RWPE1 (cell line): ENCODE measurements at regions not wholly inside any gene's neighbourhood (a gene's known extent, or its start where the extent isn't known, plus 50 kb on each side); places are given as distances from the start of the nearest gene placed in this dataset.
"Not testable (repeated sequence)": the region's sequence is repeated elsewhere in the genome, so short reads cannot be mapped to it uniquely, and the experiment has no call there.

Source experiments
- CTCF ChIA-PET: fragments of 350-600 bp; sonication (Branson Sonifier 250); formaldehyde crosslinking; extraction: SDS; loops from one replicate; lab custom pipeline; 2021; lab: Yijun Ruan, JAX
- POLR2A ChIA-PET: fragments of 400-600 bp; formaldehyde crosslinking; extraction: SDS; loops from one replicate; lab custom pipeline; 2020; ENCODE audit warnings: antibody characterized with exemption; ENCODE audit not compliant: low non-redundant PET; lab: Yijun Ruan, JAX
- DNase-seq: peaks from one replicate; pipeline ENCODE4 v3.0.0; 2012; ENCODE audit warnings: low spot score
- H3K27ac ChIP-seq: fragments of 450-650 bp; 2 replicates; pipeline ENCODE4 v1.5.1; 2017
- TF ChIP-seq, protein P1 (sequence below): fragments of 450-650 bp; conservative IDR thresholded peaks from 2 replicates; pipeline ENCODE4 v1.5.1; 2017; ENCODE audit warnings: low read depth, mild to moderate bottlenecking

DNA sequence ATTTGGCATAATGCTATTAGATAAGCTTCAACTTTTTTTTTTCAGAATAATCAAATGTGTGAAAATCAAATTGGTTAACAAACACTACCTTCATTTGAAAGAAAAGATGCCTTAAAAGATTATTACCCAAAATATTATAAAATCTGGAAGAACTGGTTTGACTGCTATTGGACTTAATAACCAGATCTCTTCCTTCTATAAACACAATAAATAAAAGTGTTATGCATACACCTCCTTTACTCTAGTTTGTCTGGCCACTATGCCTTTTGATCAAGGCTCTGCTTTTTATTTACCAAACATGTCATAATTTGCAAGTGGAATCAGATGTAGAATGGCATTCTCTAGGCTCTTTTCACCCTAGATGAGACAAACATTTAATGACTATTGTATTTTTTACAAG is 897.3 kb upstream of the EPHA5 start:
- TF ChIP-seq, protein P1, sequence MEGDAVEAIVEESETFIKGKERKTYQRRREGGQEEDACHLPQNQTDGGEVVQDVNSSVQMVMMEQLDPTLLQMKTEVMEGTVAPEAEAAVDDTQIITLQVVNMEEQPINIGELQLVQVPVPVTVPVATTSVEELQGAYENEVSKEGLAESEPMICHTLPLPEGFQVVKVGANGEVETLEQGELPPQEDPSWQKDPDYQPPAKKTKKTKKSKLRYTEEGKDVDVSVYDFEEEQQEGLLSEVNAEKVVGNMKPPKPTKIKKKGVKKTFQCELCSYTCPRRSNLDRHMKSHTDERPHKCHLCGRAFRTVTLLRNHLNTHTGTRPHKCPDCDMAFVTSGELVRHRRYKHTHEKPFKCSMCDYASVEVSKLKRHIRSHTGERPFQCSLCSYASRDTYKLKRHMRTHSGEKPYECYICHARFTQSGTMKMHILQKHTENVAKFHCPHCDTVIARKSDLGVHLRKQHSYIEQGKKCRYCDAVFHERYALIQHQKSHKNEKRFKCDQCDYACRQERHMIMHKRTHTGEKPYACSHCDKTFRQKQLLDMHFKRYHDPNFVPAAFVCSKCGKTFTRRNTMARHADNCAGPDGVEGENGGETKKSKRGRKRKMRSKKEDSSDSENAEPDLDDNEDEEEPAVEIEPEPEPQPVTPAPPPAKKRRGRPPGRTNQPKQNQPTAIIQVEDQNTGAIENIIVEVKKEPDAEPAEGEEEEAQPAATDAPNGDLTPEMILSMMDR = no peak
- no peak overlapping the region for H3K27ac ChIP-seq
- DNase-seq = no peak
- CTCF ChIA-PET = interaction anchor here (0.6 kb wide), 1 partner anchor 489 kb away, joined by 10 read pairs; no protein-coding TSS in a partner anchor
- POLR2A ChIA-PET = no interaction called here

GRCh38 chr4:66565801-66566200 is 895.5 kb upstream of the EPHA5 start:
- ChIA-PET POLR2A (no interaction called here), CTCF (interaction anchor here (0.6 to 0.7 kb wide), 2 partner anchors 26 to 120 kb away, joined by 3 read pairs; no protein-coding TSS in a partner anchor)

GRCh38 chr4:66564901-66565651 is 894.8 kb upstream of the EPHA5 start:
- TF ChIP-seq, protein P1 = no peak
- CTCF ChIA-PET = interaction anchor here (0.6 to 0.7 kb wide), 3 partner anchors 27 to 121 kb away, joined by 3 to 5 read pairs (median 3); no protein-coding TSS in a partner anchor
- H3K27ac ChIP-seq = no peak overlapping the region
- no peak for DNase-seq
- POLR2A ChIA-PET = no interaction called here

More at GRCh38 chr4:66565801-66566200, 895.5 kb upstream of the EPHA5 start:
- no peak overlapping the region for H3K27ac ChIP-seq
- TF ChIP-seq, protein P1 = no peak
- no peak for DNase-seq

- ChIA-PET CTCF (interaction anchor here (0.6 kb wide), 1 partner anchor 509 kb away, joined by 4 read pairs; no protein-coding TSS in a partner anchor), POLR2A (no interaction called here)
- TF ChIP-seq, protein P1 = no peak
- no peak for DNase-seq
- peak overlapping the region; percentile 72; the same call in 1 of the 2 replicates for H3K27ac ChIP-seq
These were observed 892.1 kb upstream of the EPHA5 start for GRCh38 chr4:66562276-66562806.

DNA sequence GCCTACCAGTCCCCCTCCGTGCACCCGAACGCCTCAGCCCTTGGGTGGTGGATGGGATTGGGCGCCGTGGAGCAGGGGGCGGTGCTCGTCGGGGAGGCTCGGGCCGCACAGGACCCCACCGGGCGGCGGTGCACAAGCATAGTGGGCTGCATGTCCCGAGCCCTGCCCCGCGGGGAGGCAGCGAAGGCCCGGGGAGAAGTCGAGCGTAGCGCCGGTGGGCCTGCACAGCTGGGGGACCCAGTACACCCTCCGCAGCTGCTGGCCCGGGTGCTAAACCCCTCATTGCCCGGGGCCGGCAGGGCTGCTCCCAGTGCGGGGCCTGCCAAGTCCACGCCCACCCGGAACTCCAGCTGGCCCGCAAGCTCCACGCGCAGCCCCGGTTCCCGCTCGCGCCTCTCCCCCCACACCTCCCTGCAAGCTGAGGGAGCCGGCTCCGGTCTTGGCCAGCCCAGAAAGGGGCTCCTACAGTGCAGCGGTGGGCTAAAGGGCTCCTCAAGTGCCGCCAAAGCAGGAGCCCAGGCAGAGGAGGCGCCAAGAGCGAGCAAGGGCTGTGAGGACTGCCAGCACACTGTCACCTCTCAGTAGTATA is 891.3 kb upstream of the EPHA5 start:
- H3K27ac ChIP-seq = peak overlapping the region; percentile 72
- DNase-seq, CTCF ChIA-PET, POLR2A ChIA-PET: not testable (repeated sequence)

- TF ChIP-seq, protein P1 = no peak
- POLR2A ChIA-PET = no interaction called here
- no peak overlapping the region for H3K27ac ChIP-seq
- CTCF ChIA-PET = interaction anchor here (0.9 kb wide), 1 partner anchor 768 kb away, joined by 4 read pairs; no protein-coding TSS in a partner anchor
- DNase-seq = no peak
These were observed 888.4 kb upstream of the EPHA5 start for GRCh38 chr4:66558651-66559050.
